ENCODE measurements at regions not wholly inside any gene's neighbourhood (a gene's known extent, or its start where the extent isn't known, plus 50 kb on each side); places are given as distances from the start of the nearest gene placed in this dataset.

GRCh38 chr15:39499681-39500080 is 81.2 kb upstream of the THBS1 start:
- H3K9me3 ChIP-seq (ENCODE audit: insufficient read depth, low read length): no peaks in the 10 kb centered on the region
- H3K9ac ChIP-seq (ENCODE audit: low read length): no peak overlapping the region
- no peaks in the 10 kb centered on the region for H3F3A ChIP-seq (ENCODE audit: insufficient read depth)
- H3K4me2 ChIP-seq (ENCODE audit: low read depth, low read length, poor library complexity, severe bottlenecking): no peak overlapping the region
- no peaks in the 10 kb centered on the region for H3K36me3 ChIP-seq (ENCODE audit: low read length)
- H3K27ac ChIP-seq (ENCODE audit: low read depth, low read length): no peak overlapping the region
- H3K79me2 ChIP-seq (ENCODE audit: insufficient read depth, low read length): no peaks in the 10 kb centered on the region
- no peaks in the 10 kb centered on the region for H3K27me3 ChIP-seq (ENCODE audit: low read length)
- no peak overlapping the region for H3K4me3 ChIP-seq (ENCODE audit: insufficient read depth, low read length, poor library complexity, severe bottlenecking)
- no peak overlapping the region for H2AFZ ChIP-seq (ENCODE audit: low read depth, low read length, severe bottlenecking)
- no peaks in the 10 kb centered on the region for H4K20me1 ChIP-seq (ENCODE audit: low read depth, low read length)
- TF ChIP-seq, protein P1, sequence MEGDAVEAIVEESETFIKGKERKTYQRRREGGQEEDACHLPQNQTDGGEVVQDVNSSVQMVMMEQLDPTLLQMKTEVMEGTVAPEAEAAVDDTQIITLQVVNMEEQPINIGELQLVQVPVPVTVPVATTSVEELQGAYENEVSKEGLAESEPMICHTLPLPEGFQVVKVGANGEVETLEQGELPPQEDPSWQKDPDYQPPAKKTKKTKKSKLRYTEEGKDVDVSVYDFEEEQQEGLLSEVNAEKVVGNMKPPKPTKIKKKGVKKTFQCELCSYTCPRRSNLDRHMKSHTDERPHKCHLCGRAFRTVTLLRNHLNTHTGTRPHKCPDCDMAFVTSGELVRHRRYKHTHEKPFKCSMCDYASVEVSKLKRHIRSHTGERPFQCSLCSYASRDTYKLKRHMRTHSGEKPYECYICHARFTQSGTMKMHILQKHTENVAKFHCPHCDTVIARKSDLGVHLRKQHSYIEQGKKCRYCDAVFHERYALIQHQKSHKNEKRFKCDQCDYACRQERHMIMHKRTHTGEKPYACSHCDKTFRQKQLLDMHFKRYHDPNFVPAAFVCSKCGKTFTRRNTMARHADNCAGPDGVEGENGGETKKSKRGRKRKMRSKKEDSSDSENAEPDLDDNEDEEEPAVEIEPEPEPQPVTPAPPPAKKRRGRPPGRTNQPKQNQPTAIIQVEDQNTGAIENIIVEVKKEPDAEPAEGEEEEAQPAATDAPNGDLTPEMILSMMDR (IDR thresholded peaks at IDR 0.05; ENCODE audit: insufficient read depth, low read length, poor library complexity, severe bottlenecking): no peak
- no peak for TF ChIP-seq EZH2phosphoT487 (conservative IDR thresholded peaks at IDR 0.05; ENCODE audit: low read length)
- H3K9me2 ChIP-seq (replicated peaks; ENCODE audit: insufficient read depth, low read length): no peaks in the 10 kb centered on the region

- TF ChIP-seq EZH2phosphoT487 (conservative IDR thresholded peaks at IDR 0.05; ENCODE audit: low read length): no peak
- TF ChIP-seq, protein P1 (IDR thresholded peaks at IDR 0.05; ENCODE audit: insufficient read depth, low read length, poor library complexity, severe bottlenecking): no peak
- H4K20me1 ChIP-seq (ENCODE audit: low read depth, low read length): no peaks in the 10 kb centered on the region
- H3K27ac ChIP-seq (ENCODE audit: low read depth, low read length): no peak overlapping the region
- no peaks in the 10 kb centered on the region for H3K27me3 ChIP-seq (ENCODE audit: low read length)
- no peaks in the 10 kb centered on the region for H3K79me2 ChIP-seq (ENCODE audit: insufficient read depth, low read length)
- H3K4me3 ChIP-seq (ENCODE audit: insufficient read depth, low read length, poor library complexity, severe bottlenecking): no peak overlapping the region
- no peaks in the 10 kb centered on the region for H3K36me3 ChIP-seq (ENCODE audit: low read length)
- H3K9ac ChIP-seq (ENCODE audit: low read length): no peak overlapping the region
- no peak overlapping the region for H3K4me2 ChIP-seq (ENCODE audit: low read depth, low read length, poor library complexity, severe bottlenecking)
- no peak overlapping the region for H2AFZ ChIP-seq (ENCODE audit: low read depth, low read length, severe bottlenecking)
- H3F3A ChIP-seq (ENCODE audit: insufficient read depth): no peaks in the 10 kb centered on the region
- H3K9me2 ChIP-seq (replicated peaks; ENCODE audit: insufficient read depth, low read length): no peaks in the 10 kb centered on the region
- H3K9me3 ChIP-seq (ENCODE audit: insufficient read depth, low read length): no peaks in the 10 kb centered on the region
Observed at GRCh38 chr15:39501366-39502081, 79.4 kb upstream of the THBS1 start.

- Histone ChIP-seq H3K27ac (ENCODE audit: low read depth, low read length) (no peak overlapping the region), H3K36me3 (ENCODE audit: low read length) (no peaks in the 10 kb centered on the region), H3F3A (ENCODE audit: insufficient read depth) (no peaks in the 10 kb centered on the region), H3K9me3 (ENCODE audit: insufficient read depth, low read length) (no peaks in the 10 kb centered on the region), H3K79me2 (ENCODE audit: insufficient read depth, low read length) (no peaks in the 10 kb centered on the region), H4K20me1 (ENCODE audit: low read depth, low read length) (no peaks in the 10 kb centered on the region), H3K9me2 (replicated peaks; ENCODE audit: insufficient read depth, low read length) (no peaks in the 10 kb centered on the region), H3K9ac (ENCODE audit: low read length) (no peak overlapping the region), H3K4me2 (ENCODE audit: low read depth, low read length, poor library complexity, severe bottlenecking) (no peak overlapping the region), H3K4me3 (ENCODE audit: insufficient read depth, low read length, poor library complexity, severe bottlenecking) (no peak overlapping the region), H3K27me3 (ENCODE audit: low read length) (no peaks in the 10 kb centered on the region), H2AFZ (ENCODE audit: low read depth, low read length, severe bottlenecking) (no peak overlapping the region)
- TF ChIP-seq EZH2phosphoT487 (conservative IDR thresholded peaks at IDR 0.05; ENCODE audit: low read length): no peak
- TF ChIP-seq, protein P1 (IDR thresholded peaks at IDR 0.05; ENCODE audit: insufficient read depth, low read length, poor library complexity, severe bottlenecking): no peak
Observed at GRCh38 chr15:39502082-39502447, 78.8 kb upstream of the THBS1 start.

Data from SU-DHL-6 (cell line).